ENCODE measurements at regions not wholly inside any gene's neighbourhood (a gene's known extent, or its start where the extent isn't known, plus 50 kb on each side); places are given as distances from the start of the nearest gene placed in this dataset.
"Not testable (repeated sequence)": the region's sequence is repeated elsewhere in the genome, so short reads cannot be mapped to it uniquely, and the experiment has no call there.

GRCh38 chr1:163985700-163986099 lies 573.3 kb upstream of the PBX1 start:
- no peaks in the 10 kb centered on the region for H3K79me2 ChIP-seq (ENCODE audit: insufficient read depth, low read length)
- no peak overlapping the region for H3K4me3 ChIP-seq (ENCODE audit: insufficient read depth, low read length)
- TF ChIP-seq, protein P1, sequence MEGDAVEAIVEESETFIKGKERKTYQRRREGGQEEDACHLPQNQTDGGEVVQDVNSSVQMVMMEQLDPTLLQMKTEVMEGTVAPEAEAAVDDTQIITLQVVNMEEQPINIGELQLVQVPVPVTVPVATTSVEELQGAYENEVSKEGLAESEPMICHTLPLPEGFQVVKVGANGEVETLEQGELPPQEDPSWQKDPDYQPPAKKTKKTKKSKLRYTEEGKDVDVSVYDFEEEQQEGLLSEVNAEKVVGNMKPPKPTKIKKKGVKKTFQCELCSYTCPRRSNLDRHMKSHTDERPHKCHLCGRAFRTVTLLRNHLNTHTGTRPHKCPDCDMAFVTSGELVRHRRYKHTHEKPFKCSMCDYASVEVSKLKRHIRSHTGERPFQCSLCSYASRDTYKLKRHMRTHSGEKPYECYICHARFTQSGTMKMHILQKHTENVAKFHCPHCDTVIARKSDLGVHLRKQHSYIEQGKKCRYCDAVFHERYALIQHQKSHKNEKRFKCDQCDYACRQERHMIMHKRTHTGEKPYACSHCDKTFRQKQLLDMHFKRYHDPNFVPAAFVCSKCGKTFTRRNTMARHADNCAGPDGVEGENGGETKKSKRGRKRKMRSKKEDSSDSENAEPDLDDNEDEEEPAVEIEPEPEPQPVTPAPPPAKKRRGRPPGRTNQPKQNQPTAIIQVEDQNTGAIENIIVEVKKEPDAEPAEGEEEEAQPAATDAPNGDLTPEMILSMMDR (IDR thresholded peaks at IDR 0.05; ENCODE audit: extremely low read depth, low read depth, low read length) = no peak
- H4K20me1 ChIP-seq (ENCODE audit: insufficient read depth, low read length) = no peaks in the 10 kb centered on the region
- no peak overlapping the region for H3K27ac ChIP-seq (ENCODE audit: low read depth, low read length)
- H3K36me3 ChIP-seq (ENCODE audit: insufficient read depth, low read length) = no peaks in the 10 kb centered on the region
- no peak overlapping the region for H2AFZ ChIP-seq (ENCODE audit: low read length)
- no peak for DNase-seq (ENCODE audit: insufficient read length, low spot score, missing footprints)
- no peaks in the 10 kb centered on the region for H3K9me3 ChIP-seq (ENCODE audit: low read depth, low read length)
- H3K4me1 ChIP-seq (ENCODE audit: insufficient read depth, low read length) = no peaks in the 10 kb centered on the region
- no peak overlapping the region for H3K4me2 ChIP-seq (ENCODE audit: insufficient read depth, low read length)
- H3K27me3 ChIP-seq (ENCODE audit: insufficient read depth, low read length) = no peaks in the 10 kb centered on the region

DNA sequence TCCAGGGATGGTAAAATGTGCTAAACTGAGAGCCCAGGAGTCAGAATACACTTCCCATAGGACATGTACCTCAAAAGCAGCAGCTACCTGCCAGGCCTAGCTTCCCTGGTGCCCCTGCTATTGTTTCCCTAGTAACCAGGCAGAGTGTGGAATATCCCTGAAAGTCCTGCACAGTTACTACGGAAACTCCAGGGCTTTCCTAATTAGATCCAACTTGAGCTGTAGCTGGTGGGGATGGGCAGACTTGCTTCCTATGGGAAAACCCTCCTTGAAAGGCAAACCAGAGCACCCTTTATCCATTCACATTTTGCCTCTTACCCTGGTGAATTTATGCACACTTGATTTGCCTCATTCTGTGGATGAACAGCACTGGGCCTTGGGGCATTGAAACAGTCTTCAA lies 559.9 kb upstream of the PBX1 start:
- Histone ChIP-seq H3K9me3 (ENCODE audit: low read depth, low read length) (no peaks in the 10 kb centered on the region), H3K4me3 (ENCODE audit: insufficient read depth, low read length) (no peak overlapping the region), H2AFZ (ENCODE audit: low read length) (no peak overlapping the region), H3K27me3 (ENCODE audit: insufficient read depth, low read length) (no peaks in the 10 kb centered on the region), H4K20me1 (ENCODE audit: insufficient read depth, low read length) (no peaks in the 10 kb centered on the region), H3K36me3 (ENCODE audit: insufficient read depth, low read length) (no peaks in the 10 kb centered on the region), H3K27ac (ENCODE audit: low read depth, low read length) (no peak overlapping the region), H3K79me2 (ENCODE audit: insufficient read depth, low read length) (no peaks in the 10 kb centered on the region), H3K4me2 (ENCODE audit: insufficient read depth, low read length) (no peak overlapping the region), H3K4me1 (ENCODE audit: insufficient read depth, low read length) (no peaks in the 10 kb centered on the region)
- TF ChIP-seq, protein P1 (IDR thresholded peaks at IDR 0.05; ENCODE audit: extremely low read depth, low read depth, low read length) = no peak
- no peak for DNase-seq (ENCODE audit: insufficient read length, low spot score, missing footprints)

GRCh38 chr1:164006186-164006585 lies 552.8 kb upstream of the PBX1 start:
- not testable (repeated sequence) for H3K4me3 ChIP-seq (ENCODE audit: insufficient read depth, low read length)

GRCh38 chr1:164006621-164007020 lies 552.4 kb upstream of the PBX1 start:
- Histone ChIP-seq H3K27ac (ENCODE audit: low read depth, low read length) (no peak overlapping the region), H3K27me3 (ENCODE audit: insufficient read depth, low read length) (no peaks in the 10 kb centered on the region), H3K79me2 (ENCODE audit: insufficient read depth, low read length) (no peaks in the 10 kb centered on the region), H3K9me3 (ENCODE audit: low read depth, low read length) (no peaks in the 10 kb centered on the region), H2AFZ (ENCODE audit: low read length) (no peak overlapping the region), H3K4me2 (ENCODE audit: insufficient read depth, low read length) (no peak overlapping the region), H4K20me1 (ENCODE audit: insufficient read depth, low read length) (no peaks in the 10 kb centered on the region), H3K36me3 (ENCODE audit: insufficient read depth, low read length) (no peaks in the 10 kb centered on the region), H3K4me3 (ENCODE audit: insufficient read depth, low read length) (no peak overlapping the region), H3K4me1 (ENCODE audit: insufficient read depth, low read length) (no peaks in the 10 kb centered on the region)
- TF ChIP-seq, protein P1 (IDR thresholded peaks at IDR 0.05; ENCODE audit: extremely low read depth, low read depth, low read length) = no peak
- no peak for DNase-seq (ENCODE audit: insufficient read length, low spot score, missing footprints)

More at GRCh38 chr1:164006186-164006585, 552.8 kb upstream of the PBX1 start:
- H3K4me2 ChIP-seq (ENCODE audit: insufficient read depth, low read length); H2AFZ ChIP-seq (ENCODE audit: low read length); DNase-seq (ENCODE audit: insufficient read length, low spot score, missing footprints); H3K4me1 ChIP-seq (ENCODE audit: insufficient read depth, low read length); H3K9me3 ChIP-seq (ENCODE audit: low read depth, low read length); H3K79me2 ChIP-seq (ENCODE audit: insufficient read depth, low read length); H3K27ac ChIP-seq (ENCODE audit: low read depth, low read length); H3K27me3 ChIP-seq (ENCODE audit: insufficient read depth, low read length); H3K36me3 ChIP-seq (ENCODE audit: insufficient read depth, low read length); H4K20me1 ChIP-seq (ENCODE audit: insufficient read depth, low read length): not testable (repeated sequence)
